ENCODE measurements at regions not wholly inside any gene's neighbourhood (a gene's known extent, or its start where the extent isn't known, plus 50 kb on each side); places are given as distances from the start of the nearest gene placed in this dataset.
"Not testable (repeated sequence)": the region's sequence is repeated elsewhere in the genome, so short reads cannot be mapped to it uniquely, and the experiment has no call there.

GRCh38 chr15:93399121-93399520 lies 310.1 kb upstream of the RGMA start:
- DNase-seq (ENCODE audit: extremely low read depth in 1 of 2, low read depth in 1 of 2) = no peak

- no peak for DNase-seq (ENCODE audit: extremely low read depth in 1 of 2, low read depth in 1 of 2)
Observed at GRCh38 chr15:93389211-93389610, 300.2 kb upstream of the RGMA start.

GRCh38 chr15:93384886-93385285 lies 295.9 kb upstream of the RGMA start:
- no peak for DNase-seq (ENCODE audit: extremely low read depth in 1 of 2, low read depth in 1 of 2)

- no peak for DNase-seq (ENCODE audit: extremely low read depth in 1 of 2, low read depth in 1 of 2)
Observed at GRCh38 chr15:93382200-93382820, 293.3 kb upstream of the RGMA start.

- no peak for DNase-seq (ENCODE audit: extremely low read depth in 1 of 2, low read depth in 1 of 2)
Observed at GRCh38 chr15:93378558-93378957, 289.5 kb upstream of the RGMA start.

GRCh38 chr15:93372865-93373223 lies 283.8 kb upstream of the RGMA start:
- DNase-seq (ENCODE audit: extremely low read depth in 1 of 2, low read depth in 1 of 2) = no peak

- DNase-seq (ENCODE audit: extremely low read depth in 1 of 2, low read depth in 1 of 2) = no peak
Observed at GRCh38 chr15:93372208-93372864, 283.3 kb upstream of the RGMA start.

GRCh38 chr15:93366387-93367100 lies 277.5 kb upstream of the RGMA start:
- no peak for DNase-seq (ENCODE audit: extremely low read depth in 1 of 2, low read depth in 1 of 2)

- no peak for DNase-seq (ENCODE audit: extremely low read depth in 1 of 2, low read depth in 1 of 2)
Observed at GRCh38 chr15:93362821-93363220, 273.8 kb upstream of the RGMA start.

- no peak for DNase-seq (ENCODE audit: extremely low read depth in 1 of 2, low read depth in 1 of 2)
Observed at GRCh38 chr15:93362203-93362602, 273.2 kb upstream of the RGMA start.

GRCh38 chr15:93361703-93362102 lies 272.7 kb upstream of the RGMA start:
- DNase-seq (ENCODE audit: extremely low read depth in 1 of 2, low read depth in 1 of 2) = no peak

GRCh38 chr15:93360976-93361375 lies 272.0 kb upstream of the RGMA start:
- no peak for DNase-seq (ENCODE audit: extremely low read depth in 1 of 2, low read depth in 1 of 2)

GRCh38 chr15:93360318-93360717 lies 271.3 kb upstream of the RGMA start:
- DNase-seq (ENCODE audit: extremely low read depth in 1 of 2, low read depth in 1 of 2) = no peak

GRCh38 chr15:93359425-93360131 lies 270.6 kb upstream of the RGMA start:
- DNase-seq (ENCODE audit: extremely low read depth in 1 of 2, low read depth in 1 of 2) = no peak

GRCh38 chr15:93359060-93359408 lies 270.0 kb upstream of the RGMA start:
- no peak for DNase-seq (ENCODE audit: extremely low read depth in 1 of 2, low read depth in 1 of 2)

- no peak for DNase-seq (ENCODE audit: extremely low read depth in 1 of 2, low read depth in 1 of 2)
Observed at GRCh38 chr15:93358166-93359059, 269.4 kb upstream of the RGMA start.

GRCh38 chr15:93348711-93349545 lies 259.9 kb upstream of the RGMA start:
- DNase-seq (ENCODE audit: extremely low read depth in 1 of 2, low read depth in 1 of 2) = no peak

- DNase-seq (ENCODE audit: extremely low read depth in 1 of 2, low read depth in 1 of 2) = no peak
Observed at GRCh38 chr15:93347986-93348385, 259.0 kb upstream of the RGMA start.

GRCh38 chr15:93345981-93346380 lies 257.0 kb upstream of the RGMA start:
- no peak for DNase-seq (ENCODE audit: extremely low read depth in 1 of 2, low read depth in 1 of 2)

GRCh38 chr15:93343402-93343801 lies 254.4 kb upstream of the RGMA start:
- not testable (repeated sequence) for DNase-seq (ENCODE audit: extremely low read depth in 1 of 2, low read depth in 1 of 2)
